ENCODE measurements at regions not wholly inside any gene's neighbourhood (a gene's known extent, or its start where the extent isn't known, plus 50 kb on each side); places are given as distances from the start of the nearest gene placed in this dataset.

DNA sequence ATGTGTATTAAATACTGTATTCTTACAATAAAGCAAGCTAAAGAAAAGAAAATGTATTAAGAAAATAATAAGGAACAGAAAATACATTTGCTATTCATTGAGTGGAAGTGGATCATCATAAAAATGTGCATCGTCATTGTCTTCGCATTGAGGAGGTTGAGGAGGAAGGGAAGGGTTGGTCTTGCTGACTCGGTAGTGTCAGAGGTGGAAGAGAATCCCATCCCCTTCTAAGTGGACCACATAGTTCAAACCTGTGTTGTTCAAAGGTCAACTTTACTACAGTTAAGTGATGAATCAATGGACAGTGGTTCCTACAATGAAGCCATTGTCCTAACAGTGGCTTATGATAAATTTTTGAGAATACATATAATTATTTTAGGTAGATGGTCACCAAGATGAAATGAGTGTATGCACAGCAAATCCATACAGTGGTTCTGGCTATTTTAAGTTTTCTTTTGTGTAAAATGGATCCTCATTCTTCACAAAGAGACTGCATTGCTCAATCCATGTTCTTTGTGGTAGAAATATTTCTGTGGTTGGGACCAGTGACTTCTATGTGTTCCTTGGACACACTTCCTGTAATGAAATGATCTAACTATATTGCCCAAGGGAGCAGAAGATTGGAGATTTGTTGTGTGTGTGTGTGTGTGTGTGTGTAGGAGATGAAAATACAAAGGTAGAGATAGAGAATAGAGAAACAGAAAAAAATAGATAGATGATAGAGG is 556.4 kb upstream of the AMELY start:
- Histone ChIP-seq H3K9me3 (ENCODE audit: control insufficient read depth, low read length) (no peaks in the 10 kb centered on the region), H3K9ac (no peak overlapping the region), H3K4me3 (ENCODE audit: low read depth, low read length) (no peak overlapping the region), H3K36me3 (ENCODE audit: control insufficient read depth, insufficient read depth, low read length) (no peaks in the 10 kb centered on the region), H2AFZ (no peak overlapping the region), H3K79me2 (no peaks in the 10 kb centered on the region), H3K27ac (no peak overlapping the region), H3K4me2 (ENCODE audit: low read length) (no peak overlapping the region), H3K4me1 (no peaks in the 10 kb centered on the region), H3K27me3 (ENCODE audit: control insufficient read depth, insufficient read depth, low read length) (no peaks in the 10 kb centered on the region)
- TF ChIP-seq CTCF (IDR thresholded peaks at IDR 0.05): no peak

DNA sequence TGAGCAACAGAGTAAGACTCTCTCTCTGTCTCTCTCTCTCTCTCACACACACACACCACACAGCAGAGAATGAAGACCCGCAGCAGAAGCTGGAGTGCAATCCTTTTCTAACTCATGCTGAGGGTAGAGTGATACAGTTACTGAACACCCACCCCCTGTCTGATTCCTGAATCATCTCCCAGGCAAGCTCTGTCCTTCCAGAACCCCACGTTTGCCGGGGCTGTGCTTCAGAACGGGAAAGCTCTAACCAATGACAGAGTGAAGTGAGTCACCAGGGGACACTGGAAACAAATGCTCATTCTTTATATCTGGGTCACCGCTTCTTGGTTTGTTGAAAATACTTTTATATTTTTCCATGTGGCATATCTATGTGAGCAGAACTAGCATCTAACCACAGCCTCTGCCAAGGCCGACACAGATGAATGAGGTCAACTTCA is 553.7 kb upstream of the AMELY start:
- H3K27ac ChIP-seq: no peak overlapping the region
- TF ChIP-seq CTCF (IDR thresholded peaks at IDR 0.05): no peak
- H3K4me1 ChIP-seq: no peaks in the 10 kb centered on the region
- no peaks in the 10 kb centered on the region for H3K36me3 ChIP-seq (ENCODE audit: control insufficient read depth, insufficient read depth, low read length)
- no peak overlapping the region for H2AFZ ChIP-seq
- no peaks in the 10 kb centered on the region for H3K9me3 ChIP-seq (ENCODE audit: control insufficient read depth, low read length)
- H3K4me2 ChIP-seq (ENCODE audit: low read length): no peak overlapping the region
- no peak overlapping the region for H3K4me3 ChIP-seq (ENCODE audit: low read depth, low read length)
- H3K27me3 ChIP-seq (ENCODE audit: control insufficient read depth, insufficient read depth, low read length): no peaks in the 10 kb centered on the region
- no peaks in the 10 kb centered on the region for H3K79me2 ChIP-seq
- no peak overlapping the region for H3K9ac ChIP-seq

DNA sequence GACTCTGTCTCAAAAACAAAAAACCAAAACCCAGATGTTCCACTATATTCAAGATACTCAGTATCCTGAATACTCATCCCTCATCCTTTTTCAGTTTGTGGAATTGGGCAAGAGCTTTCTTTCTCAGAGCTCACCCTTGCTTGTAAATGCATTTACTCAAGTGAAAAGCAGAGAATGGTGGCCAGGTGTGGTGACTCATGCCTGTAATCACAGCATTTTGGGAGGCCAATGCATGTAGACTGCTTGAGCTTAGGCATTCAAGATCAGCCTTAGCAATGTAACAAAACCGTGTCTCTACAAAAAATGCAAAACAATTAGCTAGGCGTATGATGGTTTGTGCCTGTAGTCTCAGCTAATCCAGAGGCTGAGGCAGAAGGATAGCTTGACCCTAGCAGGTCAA is 553.2 kb upstream of the AMELY start:
- H3K4me1 ChIP-seq: no peaks in the 10 kb centered on the region
- no peaks in the 10 kb centered on the region for H3K79me2 ChIP-seq
- no peaks in the 10 kb centered on the region for H3K36me3 ChIP-seq (ENCODE audit: control insufficient read depth, insufficient read depth, low read length)
- H3K27ac ChIP-seq: no peak overlapping the region
- H3K9ac ChIP-seq: no peak overlapping the region
- H2AFZ ChIP-seq: no peak overlapping the region
- TF ChIP-seq CTCF (IDR thresholded peaks at IDR 0.05): no peak
- no peak overlapping the region for H3K4me2 ChIP-seq (ENCODE audit: low read length)
- no peaks in the 10 kb centered on the region for H3K27me3 ChIP-seq (ENCODE audit: control insufficient read depth, insufficient read depth, low read length)
- no peak overlapping the region for H3K4me3 ChIP-seq (ENCODE audit: low read depth, low read length)
- H3K9me3 ChIP-seq (ENCODE audit: control insufficient read depth, low read length): no peaks in the 10 kb centered on the region

DNA sequence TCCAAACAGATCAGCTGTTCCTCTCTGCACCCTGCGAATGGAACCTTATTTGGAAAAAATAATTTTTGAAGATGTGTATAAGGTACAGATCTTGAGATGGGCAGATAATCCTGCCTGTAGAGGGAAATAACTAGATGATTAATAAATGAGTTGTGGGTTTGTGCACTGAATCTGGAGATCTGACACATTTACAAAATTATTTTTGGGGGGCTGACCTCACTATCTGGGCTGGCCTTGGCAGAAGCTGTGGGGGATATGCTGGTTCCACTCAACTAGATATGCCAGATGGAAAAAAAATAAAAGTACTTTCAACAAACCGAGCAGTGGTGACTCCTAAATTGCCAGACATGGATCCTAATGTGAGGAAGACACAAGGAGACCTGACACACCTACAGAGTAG is 552.2 kb upstream of the AMELY start:
- Histone ChIP-seq H3K4me3 (ENCODE audit: low read depth, low read length) (no peak overlapping the region), H3K9me3 (ENCODE audit: control insufficient read depth, low read length) (no peaks in the 10 kb centered on the region), H3K27me3 (ENCODE audit: control insufficient read depth, insufficient read depth, low read length) (no peaks in the 10 kb centered on the region), H3K79me2 (no peaks in the 10 kb centered on the region), H3K27ac (no peak overlapping the region), H3K4me2 (ENCODE audit: low read length) (no peak overlapping the region), H2AFZ (no peak overlapping the region), H3K9ac (no peak overlapping the region), H3K4me1 (no peaks in the 10 kb centered on the region), H3K36me3 (ENCODE audit: control insufficient read depth, insufficient read depth, low read length) (no peaks in the 10 kb centered on the region)
- TF ChIP-seq CTCF (IDR thresholded peaks at IDR 0.05): no peak

- H3K4me1 ChIP-seq: no peaks in the 10 kb centered on the region
- H3K9ac ChIP-seq: no peak overlapping the region
- no peak overlapping the region for H3K4me2 ChIP-seq (ENCODE audit: low read length)
- no peak overlapping the region for H2AFZ ChIP-seq
- no peaks in the 10 kb centered on the region for H3K79me2 ChIP-seq
- no peaks in the 10 kb centered on the region for H3K27me3 ChIP-seq (ENCODE audit: control insufficient read depth, insufficient read depth, low read length)
- H3K27ac ChIP-seq: no peak overlapping the region
- TF ChIP-seq CTCF (IDR thresholded peaks at IDR 0.05): no peak
- no peak overlapping the region for H3K4me3 ChIP-seq (ENCODE audit: low read depth, low read length)
- no peaks in the 10 kb centered on the region for H3K9me3 ChIP-seq (ENCODE audit: control insufficient read depth, low read length)
- no peaks in the 10 kb centered on the region for H3K36me3 ChIP-seq (ENCODE audit: control insufficient read depth, insufficient read depth, low read length)
Measured at GRCh38 chrY:7463196-7463595, 551.6 kb upstream of the AMELY start.
